ENCODE measurements at regions not wholly inside any gene's neighbourhood (a gene's known extent, or its start where the extent isn't known, plus 50 kb on each side); places are given as distances from the start of the nearest gene placed in this dataset.
"Not testable (repeated sequence)": the region's sequence is repeated elsewhere in the genome, so short reads cannot be mapped to it uniquely, and the experiment has no call there.

DNA sequence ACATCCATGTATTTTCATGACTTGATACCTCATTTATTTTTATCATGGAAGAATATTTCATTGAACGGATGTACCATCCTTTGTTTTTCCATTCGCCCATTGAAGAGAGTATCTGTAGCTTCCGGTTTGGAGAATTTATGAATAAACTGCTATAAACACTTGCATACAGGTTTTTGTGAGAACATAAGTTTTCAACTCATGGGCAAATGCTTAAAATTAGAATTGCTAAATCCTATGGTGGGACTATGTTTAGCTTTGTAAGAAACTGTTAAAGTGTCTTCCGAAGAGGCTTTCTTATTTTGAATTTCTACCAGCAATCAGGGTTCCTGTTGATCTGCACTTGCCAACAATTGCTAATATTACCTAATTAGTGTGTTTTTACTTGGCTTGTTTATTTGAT is 938.9 kb downstream of the TDRD15 start:
- POLR2A ChIA-PET = no interaction called here
- Mint-ChIP-seq H3K9me3 (peaks cover 0 to 16% (median 3%) of the 10 kb centered on the region in 9 donors), H3K27ac (no peak overlapping the region), H3K27me3 (no peaks in the 10 kb centered on the region), H3K36me3 (no peaks in the 10 kb centered on the region), H3K4me1 (no peaks in the 10 kb centered on the region), H3K4me3 (no peak overlapping the region)
- ATAC-seq (no peak), DNase-seq (no peak)

DNA sequence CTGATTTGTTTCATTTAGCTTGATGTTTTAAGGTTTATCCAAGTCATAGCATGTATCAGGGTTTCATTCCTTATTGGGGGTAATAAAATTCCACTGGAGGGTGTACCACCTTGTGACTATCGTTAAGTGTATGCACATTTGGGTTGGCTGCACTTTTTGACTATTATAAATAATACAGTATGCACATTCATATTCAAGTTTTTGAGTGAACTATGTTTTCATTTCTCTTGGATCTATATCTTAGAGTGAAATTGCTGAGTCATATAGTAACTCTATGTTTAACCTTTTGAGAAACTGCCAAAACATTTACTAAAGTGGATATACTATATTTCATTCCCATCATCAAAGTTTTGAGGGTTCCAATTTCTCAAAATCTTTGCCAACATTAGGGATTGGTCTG is 952.7 kb downstream of the TDRD15 start:
- no peak for DNase-seq
- Mint-ChIP-seq H3K27ac (no peak overlapping the region), H3K36me3 (peaks cover 0 to 6% (median 0%) of the 10 kb centered on the region in 3 donors), H3K4me3 (no peak overlapping the region), H3K4me1 (no peaks in the 10 kb centered on the region), H3K9me3 (peaks cover 0 to 30% (median 8%) of the 10 kb centered on the region in 9 donors), H3K27me3 (no peaks in the 10 kb centered on the region)
- no peak for ATAC-seq
- POLR2A ChIA-PET = no interaction called here

DNA sequence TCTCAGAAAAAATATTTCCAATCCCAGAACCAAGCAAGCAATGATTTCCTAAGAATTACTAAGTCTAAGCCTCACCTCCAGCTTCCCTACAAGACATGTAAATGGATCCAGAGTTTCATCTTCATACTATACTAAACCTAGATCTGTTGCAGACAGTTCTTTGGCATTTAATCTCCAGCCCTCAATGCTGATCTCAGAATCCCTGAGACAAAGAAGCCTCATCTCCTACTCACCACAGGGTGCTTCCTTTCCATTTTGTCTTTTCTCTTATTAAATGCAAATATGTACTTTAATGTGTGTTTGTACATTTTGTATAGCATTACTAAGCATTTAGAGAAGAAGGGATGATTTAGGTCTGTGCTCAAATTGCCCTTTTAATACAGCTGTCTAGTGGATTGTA is 954.9 kb downstream of the TDRD15 start:
- POLR2A ChIA-PET = no interaction called here
- no peak for ATAC-seq
- Mint-ChIP-seq H3K4me1 (no peaks in the 10 kb centered on the region), H3K27ac (no peak overlapping the region), H3K4me3 (no peak overlapping the region), H3K27me3 (no peaks in the 10 kb centered on the region), H3K36me3 (no peaks in the 10 kb centered on the region), H3K9me3 (peaks cover 0 to 25% (median 6%) of the 10 kb centered on the region in 9 donors)
- DNase-seq = no peak

DNA sequence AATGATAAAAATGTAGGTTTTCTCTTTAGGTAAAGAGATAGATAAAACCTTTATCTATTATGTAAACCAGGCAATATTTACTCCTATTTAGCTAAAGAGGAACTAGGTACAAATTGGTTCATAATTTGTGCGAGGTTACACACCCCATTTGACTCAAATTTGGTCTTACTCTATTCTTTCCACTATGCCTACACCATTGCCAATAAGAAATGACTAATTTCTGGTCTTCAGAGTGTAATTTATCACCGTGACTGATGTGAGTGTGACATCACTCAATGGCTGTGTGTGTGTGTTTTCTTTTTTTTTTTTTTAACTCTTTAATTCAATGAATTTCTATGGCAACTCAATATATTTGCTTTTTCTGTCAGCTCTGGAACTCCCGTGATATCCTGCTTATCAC is 955.8 kb downstream of the TDRD15 start:
- Mint-ChIP-seq H3K9me3 (peaks cover 0 to 17% (median 6%) of the 10 kb centered on the region in 9 donors), H3K4me3 (no peak overlapping the region), H3K27ac (no peak overlapping the region), H3K4me1 (no peaks in the 10 kb centered on the region), H3K27me3 (no peaks in the 10 kb centered on the region), H3K36me3 (no peaks in the 10 kb centered on the region)
- POLR2A ChIA-PET = no interaction called here
- no peak for ATAC-seq
- no peak for DNase-seq

DNA sequence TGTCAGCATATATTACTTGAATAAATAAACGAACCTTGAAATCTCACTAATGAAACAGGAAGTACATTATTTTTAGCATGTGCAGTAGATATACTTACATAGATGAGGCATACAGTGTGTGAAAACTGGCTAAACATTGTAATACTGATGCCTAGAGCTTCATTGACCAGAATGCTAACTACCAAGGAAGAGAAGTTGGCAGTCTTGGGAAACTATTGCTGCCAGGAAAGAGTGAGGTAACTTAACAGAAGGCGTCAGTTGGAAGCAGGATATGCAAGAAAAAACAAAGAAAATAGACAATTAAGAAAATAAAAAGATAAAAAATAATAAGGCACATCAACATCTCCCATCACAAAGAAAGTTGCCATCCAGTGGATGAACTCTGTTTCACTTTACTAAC is 963.0 kb downstream of the TDRD15 start:
- H3K36me3 Mint-ChIP-seq = no peaks in the 10 kb centered on the region
- ATAC-seq (no peak), DNase-seq (no peak)
- no peaks in the 10 kb centered on the region for H3K27me3 Mint-ChIP-seq
- peaks cover 0 to 23% (median 14%) of the 10 kb centered on the region in 9 donors for H3K9me3 Mint-ChIP-seq
- H3K4me1 Mint-ChIP-seq = no peaks in the 10 kb centered on the region
- H3K27ac Mint-ChIP-seq = peak overlapping the region in 1 of 10 donors; percentile 7
- H3K4me3 Mint-ChIP-seq = no peak overlapping the region
- POLR2A ChIA-PET = no interaction called here

DNA sequence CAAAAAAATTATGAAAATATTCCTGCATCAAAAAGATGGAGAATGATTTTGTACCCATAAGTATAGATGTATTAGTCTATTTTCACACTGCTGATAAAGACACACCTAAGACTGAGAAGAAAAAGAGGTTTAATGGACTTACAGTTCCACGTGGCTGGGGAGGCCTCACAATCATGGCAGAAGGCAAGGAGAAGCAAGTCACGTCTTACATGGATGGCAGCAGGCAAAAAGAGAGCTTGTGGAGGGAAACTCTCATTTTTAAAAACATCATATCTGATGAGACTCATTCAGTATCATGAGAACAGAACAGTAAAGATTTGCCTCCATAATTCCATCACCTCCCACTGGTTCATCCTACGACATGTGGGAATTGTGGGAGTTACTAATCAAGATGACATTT is 979.8 kb downstream of the TDRD15 start:
- ATAC-seq, H3K27ac Mint-ChIP-seq, H3K4me1 Mint-ChIP-seq, H3K36me3 Mint-ChIP-seq, POLR2A ChIA-PET, DNase-seq, H3K4me3 Mint-ChIP-seq, H3K27me3 Mint-ChIP-seq: not testable (repeated sequence)
- peaks cover 0 to 12% (median 5%) of the 10 kb centered on the region in 9 donors for H3K9me3 Mint-ChIP-seq

DNA sequence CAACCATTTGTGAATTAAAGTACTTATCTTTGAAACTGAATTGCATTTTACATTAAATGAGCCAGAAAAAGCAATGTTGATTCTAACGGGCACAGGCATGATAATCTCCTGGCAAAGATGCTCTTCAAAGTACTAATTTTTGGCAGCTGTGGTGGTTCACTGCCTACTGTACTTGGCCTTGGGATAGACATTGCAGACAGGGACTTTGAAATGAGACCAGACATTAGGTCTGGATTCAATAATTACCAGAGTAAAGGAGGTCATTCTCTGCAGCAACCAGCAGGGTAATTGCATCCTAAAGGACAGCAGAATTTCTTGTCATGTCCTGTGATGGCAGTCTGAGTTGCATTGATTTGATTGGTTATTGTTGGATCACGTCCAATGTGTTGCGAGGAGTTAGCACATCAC is 986.5 kb downstream of the TDRD15 start:
- POLR2A ChIA-PET = no interaction called here
- Mint-ChIP-seq H3K27ac (no peak overlapping the region), H3K27me3 (no peaks in the 10 kb centered on the region), H3K9me3 (peaks cover 0 to 23% (median 7%) of the 10 kb centered on the region in 9 donors), H3K4me3 (no peak overlapping the region), H3K4me1 (no peaks in the 10 kb centered on the region), H3K36me3 (no peaks in the 10 kb centered on the region)
- no peak for DNase-seq
- ATAC-seq = no peak

DNA sequence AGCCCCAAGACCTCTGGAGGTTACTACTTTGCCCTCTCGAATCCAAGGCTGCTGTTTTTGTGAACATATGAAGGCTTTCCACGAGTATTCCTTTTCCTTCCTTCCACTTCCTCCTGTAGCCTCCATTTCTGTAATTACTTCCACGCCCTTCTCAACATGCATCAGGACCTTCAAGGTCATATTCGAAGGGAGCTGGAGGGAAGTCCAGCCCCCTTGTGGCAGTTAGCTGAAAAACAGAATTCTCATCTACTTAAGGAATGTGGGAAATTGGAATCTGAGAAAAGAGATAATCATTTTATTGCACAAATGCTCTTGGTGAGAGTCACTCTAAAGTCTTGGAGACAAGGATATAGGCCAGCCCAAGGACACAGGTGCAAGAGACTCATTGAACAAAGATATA is 1000.2 kb downstream of the TDRD15 start:
- no peaks in the 10 kb centered on the region for H3K27me3 Mint-ChIP-seq
- no peak overlapping the region for H3K4me3 Mint-ChIP-seq
- POLR2A ChIA-PET = no interaction called here
- no peak overlapping the region for H3K27ac Mint-ChIP-seq
- ATAC-seq = no peak
- no peaks in the 10 kb centered on the region for H3K4me1 Mint-ChIP-seq
- no peak for DNase-seq
- peaks cover 13 to 49% (median 19%) of the 10 kb centered on the region in 9 donors for H3K9me3 Mint-ChIP-seq
- H3K36me3 Mint-ChIP-seq = no peaks in the 10 kb centered on the region

DNA sequence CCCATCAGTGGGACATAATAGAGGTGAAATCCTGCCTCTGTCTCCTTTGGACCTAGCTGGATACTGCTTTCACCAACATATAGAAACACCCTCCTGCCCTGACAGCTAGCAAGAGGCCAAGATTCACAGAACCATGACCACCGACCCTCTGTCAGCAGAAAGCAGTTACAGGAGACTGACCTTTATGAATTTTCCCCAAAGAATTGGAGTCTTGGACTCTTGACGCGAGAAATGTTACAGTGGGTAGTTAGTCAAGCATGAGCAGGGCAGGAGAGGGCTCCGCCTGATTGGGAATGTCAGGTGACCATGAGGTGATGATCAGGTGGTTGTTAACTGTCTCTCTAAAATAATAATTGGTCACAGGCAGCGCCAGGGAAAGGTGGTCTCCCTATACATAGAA is 1002.3 kb downstream of the TDRD15 start:
- Mint-ChIP-seq H3K27me3 (no peaks in the 10 kb centered on the region), H3K27ac (no peak overlapping the region), H3K36me3 (no peaks in the 10 kb centered on the region), H3K9me3 (peaks cover 13 to 51% (median 21%) of the 10 kb centered on the region in 9 donors), H3K4me3 (no peak overlapping the region), H3K4me1 (no peaks in the 10 kb centered on the region)
- POLR2A ChIA-PET = no interaction called here
- DNase-seq (no peak), ATAC-seq (no peak)

DNA sequence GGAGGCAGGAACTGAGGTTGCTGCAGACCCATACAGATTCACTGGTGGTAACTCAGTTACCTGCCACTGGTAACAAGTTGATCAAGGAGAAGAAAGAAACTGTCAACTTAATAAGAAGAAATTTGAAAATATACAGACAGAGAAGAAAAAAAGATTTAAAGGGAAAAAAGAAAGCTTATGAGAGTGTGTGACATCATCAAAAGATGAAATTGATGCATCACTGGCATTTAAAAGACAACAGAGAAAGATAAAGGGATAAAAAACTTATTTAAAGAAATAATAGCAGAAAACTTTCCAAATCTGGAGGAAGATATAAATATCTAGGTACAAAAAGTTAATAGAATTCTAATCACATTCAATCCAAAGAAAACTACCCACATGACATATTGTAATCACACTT is 1003.2 kb downstream of the TDRD15 start:
- POLR2A ChIA-PET = no interaction called here
- no peak overlapping the region for H3K27ac Mint-ChIP-seq

DNA sequence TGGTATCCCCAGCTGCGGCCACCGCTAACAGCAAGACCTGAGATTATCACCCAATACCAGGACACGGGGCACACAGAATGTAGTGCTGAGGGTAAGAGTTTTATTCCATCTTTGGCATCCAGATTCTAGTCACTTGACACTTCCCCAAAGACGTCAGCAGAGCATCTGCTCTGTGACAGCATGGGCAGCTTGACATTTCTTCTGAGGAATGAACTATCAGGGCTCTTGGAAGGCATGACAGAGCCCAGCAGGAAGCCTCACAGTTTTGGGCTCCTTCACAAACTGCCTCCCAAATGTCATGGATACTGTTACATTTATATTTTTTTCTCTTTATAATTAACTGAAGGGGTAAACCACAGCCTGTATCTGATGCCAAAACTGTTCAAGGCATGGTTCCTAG is 1010.7 kb downstream of the TDRD15 start:
- DNase-seq (no peak), ATAC-seq (no peak)
- H3K27me3 Mint-ChIP-seq = no peaks in the 10 kb centered on the region
- H3K27ac Mint-ChIP-seq = no peak overlapping the region
- no peak overlapping the region for H3K4me3 Mint-ChIP-seq
- peaks cover 4 to 23% (median 10%) of the 10 kb centered on the region in 9 donors for H3K9me3 Mint-ChIP-seq
- POLR2A ChIA-PET = no interaction called here
- no peaks in the 10 kb centered on the region for H3K36me3 Mint-ChIP-seq
- no peaks in the 10 kb centered on the region for H3K4me1 Mint-ChIP-seq

More for the DNA sequence above, 1003.2 kb downstream of the TDRD15 start:
- H3K9me3 Mint-ChIP-seq = peaks cover 11 to 53% (median 20%) of the 10 kb centered on the region in 9 donors
- DNase-seq = no peak
- H3K36me3 Mint-ChIP-seq = no peaks in the 10 kb centered on the region
- no peaks in the 10 kb centered on the region for H3K4me1 Mint-ChIP-seq
- ATAC-seq = no peak
- no peak overlapping the region for H3K4me3 Mint-ChIP-seq
- no peaks in the 10 kb centered on the region for H3K27me3 Mint-ChIP-seq

DNA sequence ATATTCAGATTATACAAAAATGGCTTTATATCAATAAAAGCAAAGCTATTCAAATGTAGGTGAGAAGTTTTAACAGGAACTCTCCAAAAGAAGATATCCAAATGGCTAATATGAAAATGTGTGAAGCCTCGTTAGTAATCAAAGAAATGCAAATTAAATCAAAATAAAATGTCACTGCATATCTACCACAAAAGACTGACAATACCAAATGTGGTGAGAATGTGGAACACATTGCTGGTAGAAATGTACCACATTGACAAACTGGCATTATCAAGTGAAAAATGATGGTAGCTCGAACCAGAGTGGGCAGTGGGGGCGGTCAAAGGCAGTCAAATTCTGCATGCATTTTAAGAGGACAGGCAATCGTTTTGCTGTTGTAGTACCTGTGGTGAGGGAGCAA is 1012.7 kb downstream of the TDRD15 start:
- DNase-seq = no peak
- Mint-ChIP-seq H3K36me3 (no peaks in the 10 kb centered on the region), H3K9me3 (peaks cover 0 to 31% (median 14%) of the 10 kb centered on the region in 9 donors), H3K4me1 (no peaks in the 10 kb centered on the region), H3K27ac (no peak overlapping the region), H3K27me3 (no peaks in the 10 kb centered on the region), H3K4me3 (no peak overlapping the region)
- POLR2A ChIA-PET = no interaction called here
- no peak for ATAC-seq

DNA sequence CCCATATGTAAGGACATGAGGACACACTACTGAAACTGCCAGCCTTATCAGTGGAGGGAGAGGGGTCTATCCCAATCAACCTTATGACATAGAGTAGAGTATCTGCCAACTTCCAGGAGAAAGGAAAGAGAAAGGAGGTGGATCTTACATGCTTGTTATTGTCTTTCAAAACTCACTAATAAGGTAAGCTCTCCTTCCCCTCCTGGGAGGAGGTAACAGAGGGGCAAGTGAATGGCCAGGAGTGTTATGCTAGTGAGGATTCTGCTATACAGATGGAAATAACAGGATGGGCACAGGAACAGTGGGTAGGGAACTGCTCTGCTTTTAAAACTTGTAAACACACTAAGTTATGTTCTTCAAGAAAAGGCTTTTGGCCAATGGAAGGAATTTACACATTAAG is 1020.1 kb downstream of the TDRD15 start:
- DNase-seq (no peak), ATAC-seq (no peak)
- H3K27me3 Mint-ChIP-seq = no peaks in the 10 kb centered on the region
- no peak overlapping the region for H3K27ac Mint-ChIP-seq
- POLR2A ChIA-PET = no interaction called here
- H3K4me1 Mint-ChIP-seq = no peaks in the 10 kb centered on the region
- peaks cover 6 to 37% (median 13%) of the 10 kb centered on the region in 9 donors for H3K9me3 Mint-ChIP-seq
- H3K36me3 Mint-ChIP-seq = no peaks in the 10 kb centered on the region
- H3K4me3 Mint-ChIP-seq = no peak overlapping the region

DNA sequence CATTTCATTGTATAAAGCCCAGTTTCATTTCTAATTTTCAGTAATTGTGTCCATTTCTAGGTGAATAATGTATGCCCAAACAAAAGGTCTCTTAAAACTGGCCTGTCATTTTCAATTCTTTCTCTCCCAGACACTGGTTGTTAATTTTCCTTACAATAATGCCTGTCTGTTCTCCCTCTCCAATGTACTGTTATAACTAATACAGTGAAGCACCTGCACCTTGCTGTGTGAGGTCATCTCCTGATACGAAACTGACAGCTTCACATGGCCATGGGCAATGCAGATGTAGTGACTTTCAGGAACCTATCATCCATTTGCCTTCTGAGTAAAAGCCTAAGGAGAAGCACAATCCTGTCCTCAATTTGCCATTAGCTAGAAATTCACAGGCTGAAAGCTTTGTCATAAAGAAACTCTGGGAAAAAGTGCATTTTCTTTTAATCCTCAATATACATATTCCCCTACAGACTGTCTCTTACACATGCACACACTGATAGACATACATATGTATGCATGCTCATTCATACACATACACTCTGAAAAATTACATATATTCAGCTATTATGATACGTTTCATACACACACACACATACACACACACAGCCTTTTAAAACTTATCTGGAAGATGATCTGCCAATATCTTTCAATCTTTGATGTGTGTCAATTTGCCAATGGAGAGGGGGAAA is 1030.3 kb downstream of the TDRD15 start:
- Mint-ChIP-seq H3K9me3 (peaks cover 10 to 58% (median 21%) of the 10 kb centered on the region in 9 donors), H3K27ac (no peak overlapping the region), H3K4me1 (no peaks in the 10 kb centered on the region), H3K27me3 (no peaks in the 10 kb centered on the region), H3K36me3 (peaks cover 0 to 13% (median 0%) of the 10 kb centered on the region in 3 donors), H3K4me3 (no peak overlapping the region)
- POLR2A ChIA-PET = no interaction called here
- ATAC-seq (no peak), DNase-seq (no peak)
